Tibial nerve (tissue), 4 donors: ENCODE measurements at regions not wholly inside any gene's neighbourhood (a gene's known extent, or its start where the extent isn't known, plus 50 kb on each side); places are given as distances from the start of the nearest gene placed in this dataset.

Source experiments
- CTCF ChIP-seq, 5 experiments: fragments of 200-600 bp in 3 of 5; fragments of 450-650 bp in 2 of 5; sonication (generic) in 3 of 5; IDR thresholded peaks; one replicate each; pipeline ENCODE4 v1.5.1; 2016 to 2019; ENCODE audit warnings: antibody characterized with exemption in 5 of 5, mild to moderate bottlenecking in 3 of 5, moderate library complexity in 2 of 5
- EP300 ChIP-seq, 2 donors: sonication (generic); formaldehyde crosslinking; IDR thresholded peaks; one replicate each; pipeline ENCODE4 v1.6.1; 2017; ENCODE audit warnings: antibody characterized with exemption in 2 of 2, mild to moderate bottlenecking in 1 of 2

GRCh38 chr22:27107386-27107785 lies 450.0 kb downstream of the MIAT start:
- no peak for TF ChIP-seq EP300 (IDR thresholded peaks at IDR 0.05)
- no peak for TF ChIP-seq CTCF (IDR thresholded peaks at IDR 0.05)
